Thymus (tissue), 11 donors: ENCODE measurements at regions not wholly inside any gene's neighbourhood (a gene's known extent, or its start where the extent isn't known, plus 50 kb on each side); places are given as distances from the start of the nearest gene placed in this dataset.

ENCODE experiments used
- DNase-seq, 9 donors: peaks; one replicate each; pipeline ENCODE4 v3.0.0-alpha.2; 2013; ENCODE audit warnings: low spot score in 9 of 9, low read depth in 6 of 9, missing footprints in 1 of 9
- H3K27ac ChIP-seq, 2 donors: one replicate each; pipeline ENCODE4 v1.5.1; 2013; ENCODE audit warnings: control low read depth in 1 of 2, low read depth in 1 of 2, low read length in 1 of 2, mild to moderate bottlenecking in 1 of 2, moderate library complexity in 1 of 2
- H3K27me3 ChIP-seq, 2 donors: one replicate each; pipeline ENCODE4 v1.5.1; 2013; ENCODE audit warnings: low read length in 1 of 2; ENCODE audit not compliant: control insufficient read depth in 2 of 2, insufficient read depth in 1 of 2
- H3K36me3 ChIP-seq, 2 donors: one replicate each; pipeline ENCODE4 v1.5.1; 2013; ENCODE audit warnings: low read length in 1 of 2, mild to moderate bottlenecking in 1 of 2, moderate library complexity in 1 of 2; ENCODE audit not compliant: control insufficient read depth in 2 of 2, insufficient read depth in 2 of 2
- H3K4me1 ChIP-seq, 2 donors: one replicate each; pipeline ENCODE4 v1.5.1; 2013; ENCODE audit warnings: low read length in 2 of 2; ENCODE audit not compliant: control insufficient read depth in 2 of 2, insufficient read depth in 2 of 2
- H3K4me3 ChIP-seq, 2 donors: one replicate each; pipeline ENCODE4 v1.5.1; 2013; ENCODE audit warnings: low read length in 2 of 2, control low read depth in 1 of 2, mild to moderate bottlenecking in 1 of 2
- H3K9me3 ChIP-seq, 2 donors: one replicate each; pipeline ENCODE4 v1.5.1; 2013; ENCODE audit warnings: low read length in 1 of 2, mild to moderate bottlenecking in 1 of 2; ENCODE audit not compliant: control insufficient read depth in 2 of 2, insufficient read depth in 1 of 2
- WGBS: extraction: QIAGEN DNeasy Blood & Tissue Kit; methylation state at CpG from one replicate; pipeline ENCODE4 v1.1.7; 2013; 5-methylcytosine and 5-hydroxymethylcytosine counted together
- donor health status: healthy.

DNA sequence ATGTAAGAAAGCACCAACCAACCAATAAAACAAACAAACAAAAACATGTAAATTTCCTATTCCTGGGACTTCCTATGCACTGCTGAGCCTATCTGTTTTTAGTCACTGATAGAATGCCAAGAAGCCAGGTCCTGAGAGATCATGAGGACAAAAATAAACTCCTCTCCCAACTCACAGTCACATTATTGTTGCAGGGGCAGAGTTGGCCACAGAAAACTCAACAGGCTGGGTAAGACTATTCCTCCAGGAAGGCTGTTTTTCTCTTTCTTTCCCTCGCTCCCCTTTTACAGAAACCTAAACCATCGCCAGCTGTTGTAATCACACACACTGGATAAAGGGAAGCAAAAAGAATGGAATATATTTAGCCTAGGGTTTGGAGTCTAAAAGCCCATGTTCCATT, 55.8 kb upstream of the METAP2 start:
- no peak overlapping the region for H3K4me3 ChIP-seq
- 97% methylated on average over 2 of the region's 2 CpGs for WGBS

More for the DNA sequence above, 55.8 kb upstream of the METAP2 start:
- Histone ChIP-seq H3K27ac (no peak overlapping the region), H3K9me3 (no peaks in the 10 kb centered on the region), H3K27me3 (no peaks in the 10 kb centered on the region), H3K4me1 (no peaks in the 10 kb centered on the region), H3K36me3 (no peaks in the 10 kb centered on the region)
- no peak for DNase-seq
